ENCODE measurements at regions not wholly inside any gene's neighbourhood (a gene's known extent, or its start where the extent isn't known, plus 50 kb on each side); places are given as distances from the start of the nearest gene placed in this dataset.

DNA sequence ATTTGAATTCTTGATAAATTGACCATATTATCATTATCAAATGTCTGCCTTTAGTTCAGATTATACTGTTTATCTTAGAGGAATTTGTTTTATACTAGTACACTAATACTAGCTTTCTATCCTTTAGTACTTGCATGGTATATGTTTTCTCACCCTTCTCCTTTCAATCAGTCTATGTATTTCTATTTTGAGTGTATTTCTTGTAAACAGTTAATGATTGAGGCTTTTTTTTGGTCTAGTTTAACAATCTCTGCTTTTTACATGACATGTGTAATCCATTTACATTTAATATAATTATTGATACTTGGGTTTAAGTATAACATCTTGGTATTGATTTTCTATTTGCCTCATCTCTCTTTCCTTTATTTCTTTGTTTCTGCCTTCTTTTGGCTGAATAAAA, 224.9 kb downstream of the CENPF start:
- TF ChIP-seq, protein P1, sequence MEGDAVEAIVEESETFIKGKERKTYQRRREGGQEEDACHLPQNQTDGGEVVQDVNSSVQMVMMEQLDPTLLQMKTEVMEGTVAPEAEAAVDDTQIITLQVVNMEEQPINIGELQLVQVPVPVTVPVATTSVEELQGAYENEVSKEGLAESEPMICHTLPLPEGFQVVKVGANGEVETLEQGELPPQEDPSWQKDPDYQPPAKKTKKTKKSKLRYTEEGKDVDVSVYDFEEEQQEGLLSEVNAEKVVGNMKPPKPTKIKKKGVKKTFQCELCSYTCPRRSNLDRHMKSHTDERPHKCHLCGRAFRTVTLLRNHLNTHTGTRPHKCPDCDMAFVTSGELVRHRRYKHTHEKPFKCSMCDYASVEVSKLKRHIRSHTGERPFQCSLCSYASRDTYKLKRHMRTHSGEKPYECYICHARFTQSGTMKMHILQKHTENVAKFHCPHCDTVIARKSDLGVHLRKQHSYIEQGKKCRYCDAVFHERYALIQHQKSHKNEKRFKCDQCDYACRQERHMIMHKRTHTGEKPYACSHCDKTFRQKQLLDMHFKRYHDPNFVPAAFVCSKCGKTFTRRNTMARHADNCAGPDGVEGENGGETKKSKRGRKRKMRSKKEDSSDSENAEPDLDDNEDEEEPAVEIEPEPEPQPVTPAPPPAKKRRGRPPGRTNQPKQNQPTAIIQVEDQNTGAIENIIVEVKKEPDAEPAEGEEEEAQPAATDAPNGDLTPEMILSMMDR (IDR thresholded peaks at IDR 0.05): no peak
- TF ChIP-seq EZH2 (IDR thresholded peaks at IDR 0.05): no peak
- no peak for TF ChIP-seq EZH2phosphoT487 (IDR thresholded peaks at IDR 0.05)
